GM12873 (cell line): ENCODE measurements at regions not wholly inside any gene's neighbourhood (a gene's known extent, or its start where the extent isn't known, plus 50 kb on each side); places are given as distances from the start of the nearest gene placed in this dataset.

Experiments used
- TF ChIP-seq, protein P1 (sequence below): IDR thresholded peaks from 2 replicates; pipeline ENCODE4 v1.5.1; 2012; ENCODE audit warnings: low read depth, mild to moderate bottlenecking, moderate library complexity, low read length, control low read depth; ENCODE audit not compliant: insufficient read depth; ENCODE audit errors: missing control alignments

- TF ChIP-seq, protein P1, sequence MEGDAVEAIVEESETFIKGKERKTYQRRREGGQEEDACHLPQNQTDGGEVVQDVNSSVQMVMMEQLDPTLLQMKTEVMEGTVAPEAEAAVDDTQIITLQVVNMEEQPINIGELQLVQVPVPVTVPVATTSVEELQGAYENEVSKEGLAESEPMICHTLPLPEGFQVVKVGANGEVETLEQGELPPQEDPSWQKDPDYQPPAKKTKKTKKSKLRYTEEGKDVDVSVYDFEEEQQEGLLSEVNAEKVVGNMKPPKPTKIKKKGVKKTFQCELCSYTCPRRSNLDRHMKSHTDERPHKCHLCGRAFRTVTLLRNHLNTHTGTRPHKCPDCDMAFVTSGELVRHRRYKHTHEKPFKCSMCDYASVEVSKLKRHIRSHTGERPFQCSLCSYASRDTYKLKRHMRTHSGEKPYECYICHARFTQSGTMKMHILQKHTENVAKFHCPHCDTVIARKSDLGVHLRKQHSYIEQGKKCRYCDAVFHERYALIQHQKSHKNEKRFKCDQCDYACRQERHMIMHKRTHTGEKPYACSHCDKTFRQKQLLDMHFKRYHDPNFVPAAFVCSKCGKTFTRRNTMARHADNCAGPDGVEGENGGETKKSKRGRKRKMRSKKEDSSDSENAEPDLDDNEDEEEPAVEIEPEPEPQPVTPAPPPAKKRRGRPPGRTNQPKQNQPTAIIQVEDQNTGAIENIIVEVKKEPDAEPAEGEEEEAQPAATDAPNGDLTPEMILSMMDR: no peak
These were observed 516.7 kb downstream of the KCNJ3 start for GRCh38 chr2:155215037-155215707.

GRCh38 chr2:155209696-155210450, 511.4 kb downstream of the KCNJ3 start:
- TF ChIP-seq, protein P1: no peak

GRCh38 chr2:155203178-155203577, 504.7 kb downstream of the KCNJ3 start:
- TF ChIP-seq, protein P1: peak; percentile 34

DNA sequence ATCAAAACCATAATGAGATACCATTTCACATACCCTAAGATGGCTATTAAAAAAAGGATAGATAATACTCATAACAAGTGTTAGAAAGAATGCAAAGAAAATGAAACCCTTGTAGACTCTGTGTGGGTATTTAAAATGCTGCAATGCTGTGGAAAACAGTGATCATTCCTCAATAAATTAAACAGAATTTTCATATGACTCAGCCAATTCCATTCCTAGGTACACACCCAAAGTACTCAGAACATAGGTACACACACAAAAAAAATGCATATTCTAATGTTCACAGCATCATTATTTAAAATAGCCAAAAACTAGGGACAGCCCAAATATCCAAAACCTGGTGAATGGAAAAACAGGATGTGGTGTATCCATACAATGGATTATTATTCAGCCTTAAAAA, 502.3 kb downstream of the KCNJ3 start:
- TF ChIP-seq, protein P1: no peak

DNA sequence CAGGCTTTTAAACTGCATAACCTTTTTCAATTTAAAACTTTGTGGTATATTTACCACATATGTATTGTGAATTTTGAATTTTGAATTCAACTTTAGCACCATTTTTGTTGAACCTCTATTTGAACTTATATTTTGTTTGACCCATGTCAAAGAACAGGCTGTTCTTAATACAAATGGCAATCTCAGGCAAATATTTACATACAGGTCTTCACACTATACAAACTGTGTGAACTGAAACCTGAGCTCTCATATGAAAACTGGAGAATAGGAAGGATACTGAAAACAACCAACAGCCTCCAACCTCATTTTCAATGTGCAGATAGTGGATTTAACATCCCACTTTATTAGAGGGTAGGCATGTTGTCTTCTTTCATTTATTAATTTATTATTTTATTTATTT, 491.8 kb downstream of the KCNJ3 start:
- TF ChIP-seq, protein P1: no peak

DNA sequence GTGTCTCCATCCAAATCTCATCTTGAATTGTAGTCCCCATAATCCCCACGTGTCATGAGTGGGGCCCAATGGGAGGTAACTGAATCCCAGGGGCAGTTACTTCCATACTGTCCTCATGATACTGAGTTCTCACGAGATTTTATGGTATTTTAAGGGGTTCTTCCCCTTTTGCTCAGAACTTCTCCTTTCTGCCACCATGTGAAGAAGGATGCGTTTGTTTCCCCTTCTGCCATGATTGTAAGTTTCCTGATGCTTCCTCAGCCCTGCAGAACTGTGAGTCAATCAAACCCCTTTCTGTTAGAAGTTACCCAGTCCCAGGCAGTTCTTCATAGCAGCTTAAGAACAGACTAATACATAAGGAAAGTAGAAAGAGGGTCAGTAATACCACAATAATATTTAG, 480.4 kb downstream of the KCNJ3 start:
- TF ChIP-seq, protein P1: no peak

DNA sequence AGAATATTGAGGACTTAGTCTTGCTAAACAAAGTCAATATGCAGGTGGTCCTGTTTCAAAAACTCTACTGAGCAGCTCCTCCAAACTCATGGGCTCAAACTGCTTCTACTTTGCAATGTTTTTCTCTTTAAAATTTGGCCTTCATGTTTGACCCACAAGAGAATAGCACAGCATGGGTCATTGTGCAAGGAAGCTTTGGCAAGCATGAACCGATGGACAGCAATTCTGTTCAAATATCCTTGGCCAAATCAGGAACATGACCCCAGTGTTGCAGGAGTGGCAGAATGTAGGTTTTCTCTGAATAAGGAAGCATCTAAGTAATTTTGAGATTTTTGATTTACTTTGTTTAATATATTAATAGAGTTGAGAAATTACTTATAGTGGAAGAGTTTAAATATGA, 477.9 kb downstream of the KCNJ3 start:
- TF ChIP-seq, protein P1: no peak
